ENCODE measurements at regions not wholly inside any gene's neighbourhood (a gene's known extent, or its start where the extent isn't known, plus 50 kb on each side); places are given as distances from the start of the nearest gene placed in this dataset.

DNA sequence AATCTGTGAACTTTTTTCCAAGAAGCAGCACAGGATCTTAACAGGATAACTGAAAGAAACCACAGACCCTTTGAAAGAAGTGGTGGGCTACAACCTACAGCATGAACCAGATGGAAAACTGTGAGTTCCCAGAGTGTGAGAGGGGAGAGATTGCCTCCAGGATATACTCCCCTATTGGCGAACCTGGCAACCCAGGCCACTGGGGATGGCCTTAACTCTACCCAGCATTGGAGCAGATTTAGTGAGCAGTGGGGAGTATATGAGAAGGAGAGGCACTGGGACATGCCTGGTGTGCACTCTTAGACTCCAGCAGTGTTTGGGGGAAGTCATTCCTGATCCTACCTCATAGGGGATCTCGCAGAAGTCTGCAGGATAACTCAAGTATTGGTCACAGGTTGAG lies 201.0 kb upstream of the TP63 start:
- TF ChIP-seq, protein P1, sequence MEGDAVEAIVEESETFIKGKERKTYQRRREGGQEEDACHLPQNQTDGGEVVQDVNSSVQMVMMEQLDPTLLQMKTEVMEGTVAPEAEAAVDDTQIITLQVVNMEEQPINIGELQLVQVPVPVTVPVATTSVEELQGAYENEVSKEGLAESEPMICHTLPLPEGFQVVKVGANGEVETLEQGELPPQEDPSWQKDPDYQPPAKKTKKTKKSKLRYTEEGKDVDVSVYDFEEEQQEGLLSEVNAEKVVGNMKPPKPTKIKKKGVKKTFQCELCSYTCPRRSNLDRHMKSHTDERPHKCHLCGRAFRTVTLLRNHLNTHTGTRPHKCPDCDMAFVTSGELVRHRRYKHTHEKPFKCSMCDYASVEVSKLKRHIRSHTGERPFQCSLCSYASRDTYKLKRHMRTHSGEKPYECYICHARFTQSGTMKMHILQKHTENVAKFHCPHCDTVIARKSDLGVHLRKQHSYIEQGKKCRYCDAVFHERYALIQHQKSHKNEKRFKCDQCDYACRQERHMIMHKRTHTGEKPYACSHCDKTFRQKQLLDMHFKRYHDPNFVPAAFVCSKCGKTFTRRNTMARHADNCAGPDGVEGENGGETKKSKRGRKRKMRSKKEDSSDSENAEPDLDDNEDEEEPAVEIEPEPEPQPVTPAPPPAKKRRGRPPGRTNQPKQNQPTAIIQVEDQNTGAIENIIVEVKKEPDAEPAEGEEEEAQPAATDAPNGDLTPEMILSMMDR (IDR thresholded peaks at IDR 0.05; ENCODE audit: borderline replicate concordance, extremely low read depth, low read length, poor library complexity, severe bottlenecking): no peak
- no peak for TF ChIP-seq EZH2 (IDR thresholded peaks at IDR 0.05; ENCODE audit: borderline replicate concordance, low read depth, low read length, severe bottlenecking)

Data from DND-41 (cell line).